GM23338 (cell line): ENCODE measurements at regions not wholly inside any gene's neighbourhood (a gene's known extent, or its start where the extent isn't known, plus 50 kb on each side); places are given as distances from the start of the nearest gene placed in this dataset.

Source experiments
- CREB1 ChIP-seq: fragments of 250-450 bp; sonication (Bioruptor Pico); IDR thresholded peaks from 2 replicates; pipeline ENCODE4 v1.5.0; 2020; ENCODE audit warnings: low read depth, mild to moderate bottlenecking, moderate library complexity
- EZH2phosphoT487 ChIP-seq: fragments of 200-600 bp; sonication (generic); IDR thresholded peaks from one replicate; pipeline ENCODE4 v1.8.1; 2018; ENCODE audit warnings: antibody characterized with exemption; ENCODE audit not compliant: unreplicated experiment
- JUNB ChIP-seq: IDR thresholded peaks from one replicate; pipeline ENCODE4 v1.6.1; 2016; ENCODE audit warnings: antibody characterized with exemption; ENCODE audit not compliant: unreplicated experiment
- POLR2AphosphoS5 ChIP-seq: IDR thresholded peaks from 2 replicates; pipeline ENCODE4 v1.6.1; 2016; ENCODE audit warnings: antibody characterized with exemption, low read depth
- ZNF114 ChIP-seq: fragments of 250-450 bp; sonication (Bioruptor Pico); IDR thresholded peaks from 2 replicates; pipeline ENCODE4 v1.5.0; 2020; ENCODE audit warnings: mild to moderate bottlenecking, moderate library complexity
- TF ChIP-seq, protein P1 (sequence below), 2 experiments: fragments of 200-600 bp in 1 of 2; sonication (generic) in 1 of 2; conservative IDR thresholded peaks; 2 replicates each; pipeline versions ENCODE4 v1.5.1 to v1.6.1; 2016 to 2017; ENCODE audit warnings: antibody characterized with exemption in 2 of 2, low read depth in 2 of 2, mild to moderate bottlenecking in 2 of 2, moderate library complexity in 1 of 2
- TF ChIP-seq, protein P2 (sequence below): IDR thresholded peaks from one replicate; pipeline ENCODE4 v1.6.1; 2018; ENCODE audit warnings: antibody characterized with exemption; ENCODE audit not compliant: unreplicated experiment
- TF ChIP-seq, protein P3 (sequence below): IDR thresholded peaks from 2 replicates; pipeline ENCODE4 v1.6.1; 2016; ENCODE audit warnings: antibody characterized with exemption

- TF ChIP-seq, protein P1, sequence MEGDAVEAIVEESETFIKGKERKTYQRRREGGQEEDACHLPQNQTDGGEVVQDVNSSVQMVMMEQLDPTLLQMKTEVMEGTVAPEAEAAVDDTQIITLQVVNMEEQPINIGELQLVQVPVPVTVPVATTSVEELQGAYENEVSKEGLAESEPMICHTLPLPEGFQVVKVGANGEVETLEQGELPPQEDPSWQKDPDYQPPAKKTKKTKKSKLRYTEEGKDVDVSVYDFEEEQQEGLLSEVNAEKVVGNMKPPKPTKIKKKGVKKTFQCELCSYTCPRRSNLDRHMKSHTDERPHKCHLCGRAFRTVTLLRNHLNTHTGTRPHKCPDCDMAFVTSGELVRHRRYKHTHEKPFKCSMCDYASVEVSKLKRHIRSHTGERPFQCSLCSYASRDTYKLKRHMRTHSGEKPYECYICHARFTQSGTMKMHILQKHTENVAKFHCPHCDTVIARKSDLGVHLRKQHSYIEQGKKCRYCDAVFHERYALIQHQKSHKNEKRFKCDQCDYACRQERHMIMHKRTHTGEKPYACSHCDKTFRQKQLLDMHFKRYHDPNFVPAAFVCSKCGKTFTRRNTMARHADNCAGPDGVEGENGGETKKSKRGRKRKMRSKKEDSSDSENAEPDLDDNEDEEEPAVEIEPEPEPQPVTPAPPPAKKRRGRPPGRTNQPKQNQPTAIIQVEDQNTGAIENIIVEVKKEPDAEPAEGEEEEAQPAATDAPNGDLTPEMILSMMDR (conservative IDR thresholded peaks at IDR 0.05; ENCODE audit: low read depth in 2 of 2), result no peak
- TF ChIP-seq, protein P2, sequence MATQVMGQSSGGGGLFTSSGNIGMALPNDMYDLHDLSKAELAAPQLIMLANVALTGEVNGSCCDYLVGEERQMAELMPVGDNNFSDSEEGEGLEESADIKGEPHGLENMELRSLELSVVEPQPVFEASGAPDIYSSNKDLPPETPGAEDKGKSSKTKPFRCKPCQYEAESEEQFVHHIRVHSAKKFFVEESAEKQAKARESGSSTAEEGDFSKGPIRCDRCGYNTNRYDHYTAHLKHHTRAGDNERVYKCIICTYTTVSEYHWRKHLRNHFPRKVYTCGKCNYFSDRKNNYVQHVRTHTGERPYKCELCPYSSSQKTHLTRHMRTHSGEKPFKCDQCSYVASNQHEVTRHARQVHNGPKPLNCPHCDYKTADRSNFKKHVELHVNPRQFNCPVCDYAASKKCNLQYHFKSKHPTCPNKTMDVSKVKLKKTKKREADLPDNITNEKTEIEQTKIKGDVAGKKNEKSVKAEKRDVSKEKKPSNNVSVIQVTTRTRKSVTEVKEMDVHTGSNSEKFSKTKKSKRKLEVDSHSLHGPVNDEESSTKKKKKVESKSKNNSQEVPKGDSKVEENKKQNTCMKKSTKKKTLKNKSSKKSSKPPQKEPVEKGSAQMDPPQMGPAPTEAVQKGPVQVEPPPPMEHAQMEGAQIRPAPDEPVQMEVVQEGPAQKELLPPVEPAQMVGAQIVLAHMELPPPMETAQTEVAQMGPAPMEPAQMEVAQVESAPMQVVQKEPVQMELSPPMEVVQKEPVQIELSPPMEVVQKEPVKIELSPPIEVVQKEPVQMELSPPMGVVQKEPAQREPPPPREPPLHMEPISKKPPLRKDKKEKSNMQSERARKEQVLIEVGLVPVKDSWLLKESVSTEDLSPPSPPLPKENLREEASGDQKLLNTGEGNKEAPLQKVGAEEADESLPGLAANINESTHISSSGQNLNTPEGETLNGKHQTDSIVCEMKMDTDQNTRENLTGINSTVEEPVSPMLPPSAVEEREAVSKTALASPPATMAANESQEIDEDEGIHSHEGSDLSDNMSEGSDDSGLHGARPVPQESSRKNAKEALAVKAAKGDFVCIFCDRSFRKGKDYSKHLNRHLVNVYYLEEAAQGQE, result no peak
- TF ChIP-seq, protein P3, sequence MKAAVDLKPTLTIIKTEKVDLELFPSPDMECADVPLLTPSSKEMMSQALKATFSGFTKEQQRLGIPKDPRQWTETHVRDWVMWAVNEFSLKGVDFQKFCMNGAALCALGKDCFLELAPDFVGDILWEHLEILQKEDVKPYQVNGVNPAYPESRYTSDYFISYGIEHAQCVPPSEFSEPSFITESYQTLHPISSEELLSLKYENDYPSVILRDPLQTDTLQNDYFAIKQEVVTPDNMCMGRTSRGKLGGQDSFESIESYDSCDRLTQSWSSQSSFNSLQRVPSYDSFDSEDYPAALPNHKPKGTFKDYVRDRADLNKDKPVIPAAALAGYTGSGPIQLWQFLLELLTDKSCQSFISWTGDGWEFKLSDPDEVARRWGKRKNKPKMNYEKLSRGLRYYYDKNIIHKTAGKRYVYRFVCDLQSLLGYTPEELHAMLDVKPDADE, result no peak
- TF ChIP-seq POLR2AphosphoS5 (no peak), CREB1 (CRISPR knock-in tag) (no peak), JUNB (no peak), EZH2phosphoT487 (no peak), ZNF114 (no peak)
Measured at GRCh38 chr7:93008833-93009232, 108.9 kb downstream of the SAMD9 start.
